Loucy (cell line): ENCODE measurements at regions not wholly inside any gene's neighbourhood (a gene's known extent, or its start where the extent isn't known, plus 50 kb on each side); places are given as distances from the start of the nearest gene placed in this dataset.

Experiments
- CTCF ChIP-seq: fragments of 200-600 bp; sonication (generic); conservative IDR thresholded peaks from 2 replicates; pipeline ENCODE4 v1.5.1; 2014; ENCODE audit warnings: mild to moderate bottlenecking, antibody characterized with exemption, low read length
- EZH2phosphoT487 ChIP-seq: fragments of 200-600 bp; IDR thresholded peaks from 2 replicates; pipeline ENCODE4 v1.6.1; 2018; ENCODE audit warnings: antibody characterized with exemption, mild to moderate bottlenecking, moderate library complexity, borderline replicate concordance

GRCh38 chr2:144631636-144632035, 111.7 kb upstream of the ZEB2 start:
- TF ChIP-seq CTCF (no peak), EZH2phosphoT487 (no peak)
